ENCODE measurements at regions not wholly inside any gene's neighbourhood (a gene's known extent, or its start where the extent isn't known, plus 50 kb on each side); places are given as distances from the start of the nearest gene placed in this dataset.

GRCh38 chr16:9219813-9220212 is 128.4 kb downstream of the HAPSTR1 start:
- no peak for TF ChIP-seq NFIC (IDR thresholded peaks at IDR 0.05)
- no peak for TF ChIP-seq EGR1 (IDR thresholded peaks at IDR 0.05)
- TF ChIP-seq CEBPB (IDR thresholded peaks at IDR 0.05), result no peak
- TF ChIP-seq RAD21 (IDR thresholded peaks at IDR 0.05; ENCODE audit: low read depth), result no peak
- no peak for TF ChIP-seq EP300 (IDR thresholded peaks at IDR 0.05; ENCODE audit: borderline replicate concordance)
- TF ChIP-seq TAF1 (IDR thresholded peaks at IDR 0.05; ENCODE audit: low read depth), result no peak
- TF ChIP-seq REST (IDR thresholded peaks at IDR 0.05; ENCODE audit: low read depth), result no peak
- no peak for TF ChIP-seq USF1 (IDR thresholded peaks at IDR 0.05)
- no peak for TF ChIP-seq YY1 (IDR thresholded peaks at IDR 0.05; ENCODE audit: low read depth)
- no peak for TF ChIP-seq MAX (IDR thresholded peaks at IDR 0.05)
- no peak for TF ChIP-seq TCF12 (IDR thresholded peaks at IDR 0.05; ENCODE audit: low read depth)
- TF ChIP-seq FOXM1 (IDR thresholded peaks at IDR 0.05; ENCODE audit: borderline replicate concordance, low read depth), result no peak
- no peak for TF ChIP-seq TEAD4 (IDR thresholded peaks at IDR 0.05)
- no peak for TF ChIP-seq ZBTB7A (IDR thresholded peaks at IDR 0.05; ENCODE audit: low read depth)
- no peak for TF ChIP-seq CREB1 (IDR thresholded peaks at IDR 0.05; ENCODE audit: low read depth)

GRCh38 chr16:9225527-9226316 is 134.3 kb downstream of the HAPSTR1 start:
- TF ChIP-seq USF1 (IDR thresholded peaks at IDR 0.05) (no peak), FOXM1 (IDR thresholded peaks at IDR 0.05; ENCODE audit: borderline replicate concordance, low read depth) (no peak), RAD21 (IDR thresholded peaks at IDR 0.05; ENCODE audit: low read depth) (peak; percentile 30; the same call in 1 of the 2 replicates), CEBPB (IDR thresholded peaks at IDR 0.05) (no peak), YY1 (IDR thresholded peaks at IDR 0.05; ENCODE audit: low read depth) (no peak), TAF1 (IDR thresholded peaks at IDR 0.05; ENCODE audit: low read depth) (no peak)

GRCh38 chr16:9226924-9227323 is 135.5 kb downstream of the HAPSTR1 start:
- TF ChIP-seq CEBPB (IDR thresholded peaks at IDR 0.05) (no peak), EP300 (IDR thresholded peaks at IDR 0.05; ENCODE audit: borderline replicate concordance) (no peak), REST (IDR thresholded peaks at IDR 0.05; ENCODE audit: low read depth) (peak; percentile 54; the same call in 1 of the 2 replicates)

GRCh38 chr16:9231039-9231438 is 139.6 kb downstream of the HAPSTR1 start:
- TF ChIP-seq RAD21 (IDR thresholded peaks at IDR 0.05; ENCODE audit: low read depth) (no peak), TCF12 (IDR thresholded peaks at IDR 0.05; ENCODE audit: low read depth) (no peak), REST (IDR thresholded peaks at IDR 0.05; ENCODE audit: low read depth) (no peak), EP300 (IDR thresholded peaks at IDR 0.05; ENCODE audit: borderline replicate concordance) (no peak)

- no peak for TF ChIP-seq NFIC (IDR thresholded peaks at IDR 0.05)
- no peak for TF ChIP-seq YY1 (IDR thresholded peaks at IDR 0.05; ENCODE audit: low read depth)
- TF ChIP-seq EP300 (IDR thresholded peaks at IDR 0.05; ENCODE audit: borderline replicate concordance), result no peak
- no peak for TF ChIP-seq MAX (IDR thresholded peaks at IDR 0.05)
- TF ChIP-seq ZBTB7A (IDR thresholded peaks at IDR 0.05; ENCODE audit: low read depth), result no peak
- no peak for TF ChIP-seq RAD21 (IDR thresholded peaks at IDR 0.05; ENCODE audit: low read depth)
- no peak for TF ChIP-seq TCF12 (IDR thresholded peaks at IDR 0.05; ENCODE audit: low read depth)
Measured at GRCh38 chr16:9232102-9232770, 140.8 kb downstream of the HAPSTR1 start.

All from Ishikawa (cell line).